ENCODE measurements at regions not wholly inside any gene's neighbourhood (a gene's known extent, or its start where the extent isn't known, plus 50 kb on each side); places are given as distances from the start of the nearest gene placed in this dataset.

- TF ChIP-seq CTCF (IDR thresholded peaks at IDR 0.05) (no peak), POLR2A (IDR thresholded peaks at IDR 0.05) (no peak)
Measured at GRCh38 chr4:75158451-75158850, 225.5 kb downstream of the PARM1 start.

Measured in heart left ventricle (tissue), 13 donors.